ENCODE measurements at regions not wholly inside any gene's neighbourhood (a gene's known extent, or its start where the extent isn't known, plus 50 kb on each side); places are given as distances from the start of the nearest gene placed in this dataset.
"Not testable (repeated sequence)": the region's sequence is repeated elsewhere in the genome, so short reads cannot be mapped to it uniquely, and the experiment has no call there.

- no peak for DNase-seq
Measured at GRCh38 chr5:75002271-75002670, 50.1 kb downstream of the GCNT4 start.

- DNase-seq: no peak
Measured at GRCh38 chr5:74995926-74996325, 56.4 kb downstream of the GCNT4 start.

- DNase-seq: no peak
Measured at GRCh38 chr5:74994826-74995225, 57.5 kb downstream of the GCNT4 start.

DNA sequence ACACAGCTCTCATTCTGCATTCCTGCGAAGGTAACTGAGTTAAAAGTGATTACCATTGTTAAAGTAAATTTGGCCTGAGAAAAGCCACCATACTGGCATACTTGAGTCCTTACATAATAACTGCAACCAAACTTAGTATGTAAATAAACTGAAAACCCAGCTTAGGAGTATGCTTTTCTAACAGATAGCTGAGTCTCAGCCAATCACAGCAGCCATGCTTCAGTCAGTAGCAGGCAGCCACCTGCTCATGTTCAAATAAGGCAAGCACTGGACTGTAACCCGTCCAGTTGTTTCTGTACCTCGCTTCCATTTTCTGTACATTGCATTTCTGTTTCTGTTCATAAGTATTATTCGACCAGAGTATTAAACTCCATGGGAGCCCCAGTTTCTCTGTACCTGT lies 58.6 kb downstream of the GCNT4 start:
- DNase-seq: no peak

- DNase-seq: no peak
Measured at GRCh38 chr5:74992791-74993190, 59.6 kb downstream of the GCNT4 start.

- no peak for DNase-seq
Measured at GRCh38 chr5:74991522-74991921, 60.8 kb downstream of the GCNT4 start.

DNA sequence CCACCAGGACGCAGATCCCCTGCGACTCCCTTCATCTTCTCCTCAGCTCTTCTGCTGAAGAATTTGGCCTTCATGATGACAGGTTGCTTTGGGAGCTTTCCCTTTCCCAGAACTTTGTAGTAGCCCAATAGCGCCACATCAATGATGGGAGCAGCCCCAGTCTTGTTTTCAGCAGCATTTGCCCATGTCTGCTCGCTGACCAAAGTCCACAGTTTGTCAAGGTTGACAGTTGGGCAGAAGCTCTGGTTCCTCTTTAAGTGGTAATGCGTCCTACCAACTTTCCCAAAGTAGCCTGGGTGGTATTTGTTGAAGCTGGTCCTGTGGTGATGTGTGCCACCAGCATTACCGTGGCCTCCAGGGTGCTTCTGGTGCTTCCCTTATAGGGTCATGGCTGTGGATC lies 62.2 kb downstream of the GCNT4 start:
- no peak for DNase-seq

DNA sequence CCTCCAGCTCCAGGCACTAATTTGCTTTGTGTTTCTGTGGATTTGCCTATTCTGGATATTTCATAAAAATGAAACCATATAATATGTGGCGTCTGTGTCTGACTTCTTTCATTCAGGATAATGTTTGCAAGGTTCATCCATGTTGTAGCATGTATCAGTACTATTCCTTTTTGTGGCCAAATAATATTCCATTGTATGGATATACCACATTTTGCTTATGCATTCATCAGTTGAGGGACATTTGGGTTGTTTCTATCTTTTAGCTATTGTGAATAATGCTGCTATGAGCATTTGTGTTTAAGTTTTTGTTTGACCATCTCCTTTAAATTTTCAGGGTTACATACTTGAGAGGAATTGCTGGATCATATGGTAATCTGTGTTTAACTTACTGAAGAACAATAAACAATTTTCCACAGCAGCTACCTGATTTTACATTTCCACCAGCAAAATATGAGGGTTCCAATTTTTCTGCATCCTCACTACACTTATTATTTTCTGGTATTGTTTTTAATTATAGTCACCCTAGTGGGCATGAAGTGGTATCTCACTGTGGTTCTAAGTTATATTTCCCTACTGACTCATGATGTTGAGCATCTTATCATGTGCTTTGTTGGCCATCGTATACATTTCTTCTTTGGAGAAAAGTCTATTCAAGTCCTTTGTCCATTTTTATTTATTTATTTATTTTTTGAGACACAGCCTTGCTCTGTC lies 63.9 kb downstream of the GCNT4 start:
- DNase-seq: no peak

GRCh38 chr5:74978345-74978744 lies 74.0 kb downstream of the GCNT4 start:
- DNase-seq: no peak

DNA sequence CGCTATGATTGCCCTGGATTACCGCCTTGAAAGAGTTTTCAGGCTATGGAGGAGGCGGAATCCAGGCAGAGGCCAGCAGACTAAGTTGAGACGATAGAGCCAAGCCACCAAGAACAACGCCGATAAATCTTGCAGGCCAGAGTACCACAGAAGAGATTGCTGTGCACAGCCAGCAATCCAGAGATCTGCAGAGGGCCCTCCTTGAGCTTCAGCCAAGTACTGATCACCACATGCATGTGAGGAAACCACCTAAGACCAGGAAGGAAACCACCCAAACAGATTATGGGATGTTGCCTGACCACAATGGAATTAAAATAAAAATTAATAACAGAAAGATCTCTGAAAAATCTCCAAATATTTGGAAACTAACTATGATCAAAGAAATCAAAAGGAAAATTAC lies 74.9 kb downstream of the GCNT4 start:
- no peak for DNase-seq

DNA sequence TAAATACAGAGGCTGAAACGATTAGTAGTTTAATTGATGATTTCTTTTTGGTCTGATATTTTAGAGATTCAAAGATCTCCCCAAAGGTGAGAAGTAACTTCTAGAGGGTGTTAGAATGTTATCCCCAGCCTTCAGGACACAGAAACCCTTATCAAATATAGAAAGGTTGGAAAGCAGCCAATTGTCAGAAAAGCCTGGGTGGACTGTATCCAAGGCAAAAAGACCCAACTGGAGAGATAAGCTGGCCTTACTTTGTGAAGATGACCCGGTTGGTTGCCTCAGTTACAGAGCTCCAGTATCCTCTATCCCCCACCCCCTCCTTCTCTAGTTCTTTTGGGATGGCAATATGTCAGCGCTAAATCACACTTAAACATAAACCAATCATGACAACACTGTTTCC lies 75.7 kb downstream of the GCNT4 start:
- DNase-seq: no peak

DNA sequence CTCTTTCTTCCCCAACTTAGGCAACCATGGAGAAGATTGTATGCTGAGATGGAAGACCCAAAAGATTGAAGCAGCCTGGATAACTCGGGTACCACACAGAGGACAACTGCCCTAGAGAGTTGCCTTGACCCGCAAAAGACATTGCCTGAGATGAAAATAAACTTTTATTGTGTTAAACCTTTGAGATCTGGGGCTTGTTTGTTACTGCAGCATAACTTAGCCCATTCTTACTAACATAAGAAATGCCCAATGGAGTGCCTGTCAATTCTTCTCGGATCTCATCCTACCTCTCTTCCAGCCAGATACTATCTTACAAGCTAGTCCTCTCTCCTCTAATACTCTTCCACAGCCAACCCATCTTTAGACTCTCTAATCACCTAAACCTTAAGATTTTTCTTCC lies 76.8 kb downstream of the GCNT4 start:
- no peak for DNase-seq

DNA sequence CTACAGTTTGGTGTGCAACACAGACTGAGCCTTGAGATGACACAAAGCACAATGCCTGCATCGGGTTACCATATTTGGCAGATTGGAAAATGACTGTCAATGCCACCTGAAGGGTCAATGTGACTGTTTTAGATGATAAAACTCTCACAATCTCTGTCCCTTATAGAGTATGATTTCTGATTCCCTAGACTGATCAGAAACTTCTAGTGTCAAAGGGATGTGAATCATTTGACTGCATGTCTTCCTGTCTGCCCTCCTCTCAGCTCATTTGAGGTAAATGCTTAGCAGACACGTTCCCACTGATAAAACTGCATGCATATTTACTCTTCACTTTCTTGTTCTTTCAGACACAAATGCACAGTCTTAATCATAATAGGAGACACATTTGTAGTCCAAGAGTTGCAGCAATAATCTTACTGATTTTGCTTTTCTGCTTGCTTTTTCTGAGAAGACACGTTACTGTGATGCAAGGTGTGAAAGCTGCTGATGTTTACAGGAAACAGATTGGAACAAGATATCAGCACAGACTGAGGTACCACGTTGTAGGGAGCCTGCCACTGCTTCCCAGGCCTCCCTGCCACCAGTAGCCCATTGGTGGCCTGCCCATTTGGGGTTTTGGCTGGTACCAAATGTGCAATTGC lies 77.8 kb downstream of the GCNT4 start:
- DNase-seq: no peak

- no peak for DNase-seq
Measured at GRCh38 chr5:74973694-74974093, 78.7 kb downstream of the GCNT4 start.

DNA sequence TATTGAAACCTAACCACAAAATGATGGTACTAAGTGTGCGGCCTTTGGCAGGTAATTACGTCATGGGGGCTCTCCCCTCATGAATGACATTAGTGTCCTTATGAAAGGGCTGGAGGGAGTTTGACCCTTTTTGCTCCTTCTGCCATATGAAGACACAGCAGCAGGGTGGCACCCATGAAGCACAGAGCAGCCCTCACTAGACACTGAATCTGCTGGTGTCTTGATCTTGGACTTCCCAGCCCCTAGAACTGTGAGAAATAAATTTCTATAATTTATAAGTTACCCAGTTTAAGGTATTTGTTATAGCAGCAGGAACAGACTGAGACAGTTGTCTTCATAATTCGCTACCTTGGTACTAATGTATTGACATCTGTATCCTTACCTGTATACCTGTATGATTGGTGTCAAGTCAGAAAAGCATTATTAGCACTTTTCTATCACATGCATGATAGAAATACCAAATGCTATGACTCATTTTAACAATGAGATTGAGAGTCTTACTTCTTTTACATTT lies 80.4 kb downstream of the GCNT4 start:
- no peak for DNase-seq

- DNase-seq: not testable (repeated sequence)
Measured at GRCh38 chr5:74970891-74971290, 81.5 kb downstream of the GCNT4 start.

DNA sequence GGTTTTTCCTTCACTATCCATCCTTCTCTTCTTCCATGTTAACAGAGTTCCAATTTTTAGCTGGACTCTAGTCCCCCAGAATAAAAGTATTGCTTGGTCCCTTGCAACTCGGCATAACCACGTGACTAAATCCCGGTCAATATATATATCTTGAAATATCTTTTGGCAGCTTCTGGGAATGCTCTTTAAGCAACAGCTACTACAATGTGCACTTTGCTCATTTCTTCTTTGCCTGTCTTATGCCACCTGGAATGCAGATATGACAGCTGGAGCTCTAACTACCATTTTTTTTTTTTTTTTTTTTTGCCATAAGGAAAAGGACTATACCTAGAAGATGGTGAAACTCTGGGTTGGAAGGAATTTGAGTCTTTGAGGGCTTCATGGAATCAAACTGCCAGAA lies 82.6 kb downstream of the GCNT4 start:
- DNase-seq: no peak

DNA sequence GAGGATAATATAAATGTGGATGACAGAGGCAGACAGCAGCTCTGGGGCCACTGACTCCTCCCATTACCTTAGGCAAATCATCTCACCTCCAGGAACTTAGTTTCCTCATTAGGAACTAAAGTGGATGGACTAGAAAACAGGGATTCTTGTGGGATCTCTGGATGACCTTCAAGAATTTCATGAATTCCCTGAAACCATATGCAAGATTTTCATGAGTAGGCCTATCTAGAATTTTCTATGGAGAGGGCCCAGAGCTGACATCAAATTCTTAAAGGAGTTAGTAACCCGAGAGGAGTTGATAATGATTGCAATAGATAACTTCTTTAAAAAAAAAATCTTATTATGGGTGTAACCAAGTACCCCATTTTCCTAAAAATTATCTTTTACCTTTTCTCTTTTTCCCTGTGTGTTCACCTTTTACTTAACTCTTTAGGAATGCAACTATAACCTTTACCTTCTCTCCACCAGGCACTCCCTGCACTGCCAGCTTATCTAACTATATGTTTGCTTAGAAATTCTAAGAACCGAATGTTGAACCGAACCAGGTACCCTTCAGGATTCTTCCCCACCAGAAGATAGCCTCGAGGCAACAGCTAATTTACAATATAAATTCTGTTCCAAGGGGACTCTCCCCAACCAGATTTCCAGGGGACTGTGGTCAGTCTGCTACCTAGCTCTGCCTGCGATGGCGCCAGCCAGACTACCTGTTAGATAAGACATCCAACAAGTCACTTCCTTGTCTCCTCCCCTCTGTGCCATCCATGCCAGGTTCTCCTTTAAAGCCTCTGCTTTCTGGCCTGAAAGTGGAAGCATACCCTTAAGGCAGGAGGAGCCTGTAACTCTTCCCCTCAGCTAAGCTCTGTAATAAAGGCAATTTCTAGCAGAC lies 86.0 kb downstream of the GCNT4 start:
- no peak for DNase-seq

- DNase-seq: no peak
Measured at GRCh38 chr5:74963407-74963806, 89.0 kb downstream of the GCNT4 start.

DNA sequence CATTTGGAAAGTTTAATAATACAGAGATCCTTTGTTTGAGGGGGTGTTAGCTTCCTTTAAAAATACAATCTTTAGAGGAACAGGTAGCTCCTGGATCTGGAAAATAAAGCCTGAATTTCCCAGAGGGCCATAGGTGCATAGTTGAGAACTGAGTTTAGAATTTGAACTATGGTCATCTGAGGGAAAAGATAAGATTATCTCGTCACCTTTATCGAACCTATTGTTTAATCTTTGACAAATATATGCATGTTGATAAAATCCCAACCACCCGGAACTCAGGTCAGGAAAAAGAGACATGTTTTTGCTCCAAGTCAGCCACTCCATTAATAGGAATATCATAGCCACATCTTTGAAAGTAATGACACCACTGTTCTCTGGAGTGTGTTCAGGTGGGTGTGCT lies 91.7 kb upstream of the FAM169A start:
- no peak for DNase-seq

DNA sequence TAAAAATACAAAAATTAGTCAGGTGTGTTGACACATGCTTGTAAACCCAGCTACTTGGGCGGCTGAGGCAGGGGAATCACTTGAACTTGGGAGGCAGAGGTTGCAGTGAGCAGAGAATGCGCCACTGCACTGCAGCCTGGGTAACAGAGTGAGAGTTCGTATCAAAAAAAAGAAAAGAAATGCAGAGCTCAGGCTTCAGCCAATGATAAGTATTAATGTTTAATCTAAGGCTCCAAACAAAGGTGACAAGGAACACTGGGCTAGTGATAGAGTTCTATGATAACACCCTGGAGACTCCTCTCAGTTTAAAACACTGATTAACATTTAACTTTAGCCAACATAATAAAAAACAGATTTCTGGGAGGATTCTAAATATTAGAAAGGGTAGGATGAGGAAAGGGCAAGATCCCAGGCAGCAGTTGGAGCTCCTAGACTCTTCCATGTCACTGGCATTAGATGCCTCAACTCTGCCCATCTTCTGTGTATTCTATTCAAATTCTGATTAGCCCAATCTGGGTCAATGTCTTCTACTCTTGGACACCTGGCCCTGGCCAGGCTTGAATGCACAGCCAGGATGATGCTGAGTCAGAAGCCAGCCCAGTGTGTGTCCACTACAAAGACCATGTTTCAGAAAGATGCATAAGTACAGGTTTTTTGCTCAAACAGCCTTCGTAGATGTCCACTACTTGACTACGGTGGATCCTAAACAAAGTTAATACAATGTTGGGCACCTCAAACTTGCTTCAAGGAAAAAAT lies 91.0 kb upstream of the FAM169A start:
- no peak for DNase-seq

GRCh38 chr5:74956278-74956677 lies 90.1 kb upstream of the FAM169A start:
- no peak for DNase-seq

DNA sequence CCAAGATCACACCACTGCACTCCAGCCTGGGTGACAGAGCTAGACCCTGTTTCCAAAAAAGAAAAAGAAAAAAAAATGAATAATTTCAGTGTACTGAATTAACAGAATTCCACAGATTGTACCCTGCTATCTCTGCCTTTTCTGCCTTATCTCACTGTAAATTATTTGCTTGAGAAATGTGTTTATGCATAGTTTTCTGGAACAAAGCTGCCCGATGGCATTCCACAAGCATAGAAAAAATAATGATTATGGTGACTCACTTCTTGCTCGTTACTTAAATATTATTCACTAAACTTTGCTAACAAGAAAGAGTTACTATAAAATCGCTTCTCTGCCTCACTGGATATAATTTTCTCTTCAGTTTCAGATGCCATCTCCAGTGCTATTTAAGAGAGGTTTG lies 88.7 kb upstream of the FAM169A start:
- peak; percentile 74 for DNase-seq
